LNCAP (cell line): ENCODE measurements at regions not wholly inside any gene's neighbourhood (a gene's known extent, or its start where the extent isn't known, plus 50 kb on each side); places are given as distances from the start of the nearest gene placed in this dataset.

Experiments
- CTCF ChIP-seq: fragments of 450-650 bp; IDR thresholded peaks from 2 replicates; pipeline ENCODE4 v1.5.1; 2017; ENCODE audit warnings: mild to moderate bottlenecking

- no peak for TF ChIP-seq CTCF
Measured at GRCh38 chr10:100654782-100655325, 90.5 kb upstream of the PAX2 start.

GRCh38 chr10:100655326-100655759 lies 90.0 kb upstream of the PAX2 start:
- TF ChIP-seq CTCF: no peak

- TF ChIP-seq CTCF: no peak
Measured at GRCh38 chr10:100655760-100656421, 89.5 kb upstream of the PAX2 start.

- TF ChIP-seq CTCF: no peak
Measured at GRCh38 chr10:100656454-100656853, 88.9 kb upstream of the PAX2 start.

GRCh38 chr10:100658269-100658668 lies 87.1 kb upstream of the PAX2 start:
- no peak for TF ChIP-seq CTCF

- TF ChIP-seq CTCF: no peak
Measured at GRCh38 chr10:100659361-100660098, 85.9 kb upstream of the PAX2 start.

GRCh38 chr10:100660365-100660764 lies 85.0 kb upstream of the PAX2 start:
- no peak for TF ChIP-seq CTCF
